Ishikawa (cell line): ENCODE measurements at regions not wholly inside any gene's neighbourhood (a gene's known extent, or its start where the extent isn't known, plus 50 kb on each side); places are given as distances from the start of the nearest gene placed in this dataset.

Source experiments
- CEBPB ChIP-seq: IDR thresholded peaks from 2 replicates; pipeline ENCODE4 v1.6.1; 2012
- CREB1 ChIP-seq: IDR thresholded peaks from 2 replicates; pipeline ENCODE4 v1.6.1; 2012; ENCODE audit warnings: low read depth
- EGR1 ChIP-seq: IDR thresholded peaks from 2 replicates; pipeline ENCODE4 v1.6.1; 2012
- EP300 ChIP-seq: IDR thresholded peaks from 2 replicates; pipeline ENCODE4 v1.6.1; 2012; ENCODE audit warnings: borderline replicate concordance
- FOXM1 ChIP-seq: IDR thresholded peaks from 2 replicates; pipeline ENCODE4 v1.6.1; 2012; ENCODE audit warnings: low read depth, borderline replicate concordance
- NFIC ChIP-seq: IDR thresholded peaks from 2 replicates; pipeline ENCODE4 v1.6.1; 2012
- RAD21 ChIP-seq: IDR thresholded peaks from 2 replicates; pipeline ENCODE4 v1.6.1; 2012; ENCODE audit warnings: low read depth
- TAF1 ChIP-seq: IDR thresholded peaks from 2 replicates; pipeline ENCODE4 v1.6.1; 2012; ENCODE audit warnings: low read depth, mild to moderate bottlenecking
- TCF12 ChIP-seq: IDR thresholded peaks from 2 replicates; pipeline ENCODE4 v1.6.1; 2012; ENCODE audit warnings: low read depth
- TEAD4 ChIP-seq: IDR thresholded peaks from 2 replicates; pipeline ENCODE4 v1.6.1; 2012
- YY1 ChIP-seq: IDR thresholded peaks from 2 replicates; pipeline ENCODE4 v1.6.1; 2012; ENCODE audit warnings: low read depth
- ZBTB7A ChIP-seq: IDR thresholded peaks from 2 replicates; pipeline ENCODE4 v1.6.1; 2012; ENCODE audit warnings: low read depth
- TF ChIP-seq, protein P1 (sequence below): IDR thresholded peaks from 2 replicates; pipeline ENCODE4 v1.6.1; 2012
- TF ChIP-seq, protein P2 (sequence below): IDR thresholded peaks from 2 replicates; pipeline ENCODE4 v1.6.1; 2012; ENCODE audit warnings: low read depth, mild to moderate bottlenecking
- TF ChIP-seq, protein P3 (sequence below): IDR thresholded peaks from 2 replicates; pipeline ENCODE4 v1.6.1; 2012

DNA sequence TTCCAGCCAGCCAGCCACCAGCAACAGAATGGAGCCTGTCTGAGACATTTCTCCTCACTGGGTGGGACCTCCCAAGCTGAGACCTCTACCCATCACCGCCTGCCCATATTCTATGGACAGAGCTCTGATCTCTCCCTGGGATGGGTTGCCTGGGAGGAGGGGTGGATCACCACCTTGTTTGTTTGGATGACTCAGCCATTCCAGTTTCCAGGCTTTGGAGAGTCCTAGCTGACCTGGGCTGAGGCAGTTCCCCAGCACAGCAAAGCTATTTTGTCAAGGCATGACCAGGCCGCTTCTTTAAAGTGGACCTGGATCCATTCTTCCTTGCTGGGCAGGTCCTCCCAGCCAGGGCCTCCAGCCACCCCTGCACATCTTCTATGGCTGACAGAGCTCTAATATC, 982.3 kb downstream of the DNAJB9 start:
- TF ChIP-seq, protein P1, sequence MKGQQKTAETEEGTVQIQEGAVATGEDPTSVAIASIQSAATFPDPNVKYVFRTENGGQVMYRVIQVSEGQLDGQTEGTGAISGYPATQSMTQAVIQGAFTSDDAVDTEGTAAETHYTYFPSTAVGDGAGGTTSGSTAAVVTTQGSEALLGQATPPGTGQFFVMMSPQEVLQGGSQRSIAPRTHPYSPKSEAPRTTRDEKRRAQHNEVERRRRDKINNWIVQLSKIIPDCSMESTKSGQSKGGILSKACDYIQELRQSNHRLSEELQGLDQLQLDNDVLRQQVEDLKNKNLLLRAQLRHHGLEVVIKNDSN = no peak
- TF ChIP-seq EGR1 (no peak), CREB1 (no peak), TCF12 (no peak), CEBPB (no peak), EP300 (no peak), YY1 (no peak), TAF1 (no peak), RAD21 (no peak), FOXM1 (no peak), TEAD4 (no peak)
- TF ChIP-seq, protein P2, sequence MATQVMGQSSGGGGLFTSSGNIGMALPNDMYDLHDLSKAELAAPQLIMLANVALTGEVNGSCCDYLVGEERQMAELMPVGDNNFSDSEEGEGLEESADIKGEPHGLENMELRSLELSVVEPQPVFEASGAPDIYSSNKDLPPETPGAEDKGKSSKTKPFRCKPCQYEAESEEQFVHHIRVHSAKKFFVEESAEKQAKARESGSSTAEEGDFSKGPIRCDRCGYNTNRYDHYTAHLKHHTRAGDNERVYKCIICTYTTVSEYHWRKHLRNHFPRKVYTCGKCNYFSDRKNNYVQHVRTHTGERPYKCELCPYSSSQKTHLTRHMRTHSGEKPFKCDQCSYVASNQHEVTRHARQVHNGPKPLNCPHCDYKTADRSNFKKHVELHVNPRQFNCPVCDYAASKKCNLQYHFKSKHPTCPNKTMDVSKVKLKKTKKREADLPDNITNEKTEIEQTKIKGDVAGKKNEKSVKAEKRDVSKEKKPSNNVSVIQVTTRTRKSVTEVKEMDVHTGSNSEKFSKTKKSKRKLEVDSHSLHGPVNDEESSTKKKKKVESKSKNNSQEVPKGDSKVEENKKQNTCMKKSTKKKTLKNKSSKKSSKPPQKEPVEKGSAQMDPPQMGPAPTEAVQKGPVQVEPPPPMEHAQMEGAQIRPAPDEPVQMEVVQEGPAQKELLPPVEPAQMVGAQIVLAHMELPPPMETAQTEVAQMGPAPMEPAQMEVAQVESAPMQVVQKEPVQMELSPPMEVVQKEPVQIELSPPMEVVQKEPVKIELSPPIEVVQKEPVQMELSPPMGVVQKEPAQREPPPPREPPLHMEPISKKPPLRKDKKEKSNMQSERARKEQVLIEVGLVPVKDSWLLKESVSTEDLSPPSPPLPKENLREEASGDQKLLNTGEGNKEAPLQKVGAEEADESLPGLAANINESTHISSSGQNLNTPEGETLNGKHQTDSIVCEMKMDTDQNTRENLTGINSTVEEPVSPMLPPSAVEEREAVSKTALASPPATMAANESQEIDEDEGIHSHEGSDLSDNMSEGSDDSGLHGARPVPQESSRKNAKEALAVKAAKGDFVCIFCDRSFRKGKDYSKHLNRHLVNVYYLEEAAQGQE = no peak

DNA sequence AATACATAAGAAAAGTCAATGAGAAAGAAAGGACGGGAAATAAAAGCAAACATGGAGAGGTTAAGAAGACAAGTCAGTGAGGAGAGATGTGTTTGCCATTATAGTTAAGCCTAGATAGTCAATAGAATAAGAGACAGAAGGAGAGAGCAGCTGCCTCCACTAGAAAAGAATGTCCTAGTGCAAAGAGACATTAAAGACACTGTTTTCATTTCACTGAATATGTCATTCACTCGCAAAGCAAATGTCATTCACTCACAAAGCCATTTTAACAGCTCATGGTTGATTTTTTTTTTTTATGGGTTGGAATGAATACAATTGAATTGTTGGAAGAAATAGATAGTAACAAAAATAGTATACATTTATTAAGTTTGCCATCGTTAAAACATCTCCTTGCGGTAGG, 1007.6 kb downstream of the DNAJB9 start:
- no peak for TF ChIP-seq ZBTB7A
- TF ChIP-seq, protein P1 = no peak

DNA sequence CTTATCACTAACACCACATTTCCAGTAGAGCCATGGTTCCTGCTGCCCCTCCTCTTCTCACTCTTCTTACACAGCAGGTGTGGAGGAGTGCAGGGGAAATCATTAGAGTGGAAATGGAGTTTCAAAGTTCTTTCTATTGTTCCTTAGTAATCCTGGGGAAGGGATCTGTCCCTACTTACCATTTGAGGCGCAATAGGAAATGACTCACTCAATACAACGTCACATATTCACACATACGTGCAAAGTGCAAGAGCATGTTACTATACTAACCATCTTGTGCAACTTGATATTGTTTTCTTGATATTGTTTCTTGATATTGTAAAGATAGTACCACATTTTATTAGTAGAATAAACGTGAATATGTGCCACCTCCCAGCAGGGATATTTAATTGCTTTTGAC, 1010.2 kb downstream of the DNAJB9 start:
- no peak for TF ChIP-seq CREB1
- no peak for TF ChIP-seq YY1
- no peak for TF ChIP-seq TEAD4
- TF ChIP-seq TAF1 = no peak
- TF ChIP-seq NFIC = no peak

DNA sequence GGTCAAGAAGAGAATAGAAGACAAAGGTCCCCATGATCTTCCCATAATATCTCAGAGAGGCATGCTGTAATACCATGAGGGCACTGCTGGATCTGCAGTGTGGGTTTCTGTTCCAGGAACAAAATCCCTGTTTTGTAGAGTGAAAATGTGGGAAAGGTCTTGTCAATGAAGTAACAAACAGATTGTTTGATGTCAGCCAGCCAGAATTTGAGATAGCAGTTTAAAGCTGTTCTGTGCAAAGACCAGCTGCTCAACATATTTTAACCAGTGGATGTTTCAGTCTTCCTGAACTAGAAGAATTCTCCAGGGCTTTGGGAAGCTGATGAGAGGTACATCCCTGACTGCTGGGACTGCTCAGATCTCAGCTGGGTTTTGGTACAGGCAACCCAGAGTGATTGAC, 1012.5 kb downstream of the DNAJB9 start:
- TF ChIP-seq FOXM1 (no peak), RAD21 (no peak), TEAD4 (no peak), TAF1 (no peak), TCF12 (no peak), EP300 (no peak), CEBPB (no peak), NFIC (no peak), EGR1 (no peak), ZBTB7A (no peak), YY1 (no peak)
- TF ChIP-seq, protein P3, sequence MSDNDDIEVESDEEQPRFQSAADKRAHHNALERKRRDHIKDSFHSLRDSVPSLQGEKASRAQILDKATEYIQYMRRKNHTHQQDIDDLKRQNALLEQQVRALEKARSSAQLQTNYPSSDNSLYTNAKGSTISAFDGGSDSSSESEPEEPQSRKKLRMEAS = no peak
- TF ChIP-seq, protein P1 = no peak
- TF ChIP-seq, protein P2 = no peak

DNA sequence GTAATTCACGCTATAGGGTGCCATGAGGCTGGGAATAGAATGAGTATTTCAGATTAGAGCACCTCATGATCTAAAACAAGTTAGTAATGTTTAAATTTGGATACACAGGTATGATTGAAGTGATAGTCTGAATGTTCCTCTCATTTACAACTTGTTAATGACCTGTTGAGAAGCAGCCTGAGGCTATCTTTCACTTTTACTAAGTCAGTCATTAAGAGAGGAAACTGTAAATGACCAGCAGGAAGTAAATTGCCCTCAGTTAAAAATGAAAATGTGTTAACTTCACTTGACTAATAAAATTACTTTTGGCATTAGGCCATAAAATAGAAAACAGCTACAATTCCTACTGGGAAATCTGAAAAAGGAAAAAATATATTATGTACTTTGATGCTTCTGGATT, 1042.0 kb downstream of the DNAJB9 start:
- no peak for TF ChIP-seq EGR1
- TF ChIP-seq FOXM1 = no peak
- TF ChIP-seq RAD21 = no peak
- no peak for TF ChIP-seq EP300
- no peak for TF ChIP-seq TAF1
- TF ChIP-seq YY1 = no peak

DNA sequence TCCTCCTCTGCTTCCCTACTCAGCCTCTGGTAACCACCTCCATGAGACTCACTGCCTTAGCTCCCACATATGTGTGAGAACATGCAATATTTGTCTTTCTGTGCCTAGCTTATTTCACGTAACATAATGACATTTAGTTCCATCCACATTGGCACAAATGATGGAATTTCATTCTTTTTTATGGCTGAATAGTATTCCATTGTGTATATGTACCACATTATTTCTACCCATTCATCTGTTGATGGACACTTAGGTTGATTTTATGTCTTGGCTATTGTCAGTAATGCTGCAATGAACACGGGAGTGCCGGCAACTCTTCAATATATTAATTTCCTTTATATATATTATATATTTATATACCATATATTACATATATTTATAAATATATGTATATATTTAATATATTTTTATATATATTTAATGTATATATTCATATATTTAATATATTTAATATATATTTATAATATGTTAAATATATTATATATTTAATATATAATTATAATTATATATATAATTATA, 1046.9 kb downstream of the DNAJB9 start:
- no peak for TF ChIP-seq EGR1
- no peak for TF ChIP-seq ZBTB7A
- no peak for TF ChIP-seq TAF1
- no peak for TF ChIP-seq NFIC

DNA sequence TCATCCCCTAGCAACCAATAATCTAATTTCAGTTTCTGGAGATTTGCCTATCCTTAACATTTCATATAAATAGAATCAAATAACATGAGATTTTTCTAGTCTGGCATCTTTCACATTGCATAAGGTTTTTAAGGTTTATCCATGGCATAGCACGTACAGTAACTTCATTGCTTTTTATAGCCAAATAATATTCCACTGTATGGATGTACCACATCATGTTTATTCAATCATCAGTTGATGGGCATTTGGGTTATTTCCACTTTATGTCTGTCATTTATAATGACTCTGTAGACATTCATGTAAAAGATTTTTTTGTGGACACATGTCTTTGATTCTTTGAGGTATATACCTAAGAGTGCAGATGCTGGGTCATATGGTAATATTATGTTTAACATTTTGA, 1052.6 kb downstream of the DNAJB9 start:
- TF ChIP-seq FOXM1 (no peak), YY1 (no peak), RAD21 (no peak), EP300 (no peak), EGR1 (no peak)
- TF ChIP-seq, protein P1 = no peak
- TF ChIP-seq, protein P3 = no peak
